WTC11 (cell line): ENCODE measurements at regions not wholly inside any gene's neighbourhood (a gene's known extent, or its start where the extent isn't known, plus 50 kb on each side); places are given as distances from the start of the nearest gene placed in this dataset.

ENCODE experiments used
- JUN ChIP-seq: sonication (generic); formaldehyde crosslinking; IDR thresholded peaks from 2 replicates; pipeline ENCODE4 v1.8.0; 2023; ENCODE audit warnings: mild to moderate bottlenecking, missing genetic modification reagents
- RORB ChIP-seq: fragments of 250-450 bp; sonication (Bioruptor Pico); IDR thresholded peaks from 2 replicates; pipeline ENCODE4 v1.9.0; 2021; ENCODE audit warnings: mild to moderate bottlenecking
- TEAD4 ChIP-seq: sonication (generic); formaldehyde crosslinking; IDR thresholded peaks from 2 replicates; pipeline ENCODE4 v1.8.0; 2022; ENCODE audit warnings: mild to moderate bottlenecking, missing genetic modification reagents
- TF ChIP-seq, protein P1 (sequence below): fragments of 200-600 bp; IDR thresholded peaks from 2 replicates; pipeline ENCODE4 v1.8.0; 2022; ENCODE audit warnings: antibody characterized with exemption
- TF ChIP-seq, protein P2 (sequence below): sonication (generic); formaldehyde crosslinking; IDR thresholded peaks from 2 replicates; pipeline ENCODE4 v1.8.0; 2022; ENCODE audit warnings: mild to moderate bottlenecking, missing genetic modification reagents
- TF ChIP-seq, protein P3 (sequence below): sonication (generic); formaldehyde crosslinking; IDR thresholded peaks from 2 replicates; pipeline ENCODE4 v1.8.0; 2022; ENCODE audit warnings: missing genetic modification reagents

- TF ChIP-seq JUN (no peak), TEAD4 (CRISPR knock-in tag) (no peak), RORB (CRISPR knock-in tag) (no peak)
- TF ChIP-seq, protein P1, sequence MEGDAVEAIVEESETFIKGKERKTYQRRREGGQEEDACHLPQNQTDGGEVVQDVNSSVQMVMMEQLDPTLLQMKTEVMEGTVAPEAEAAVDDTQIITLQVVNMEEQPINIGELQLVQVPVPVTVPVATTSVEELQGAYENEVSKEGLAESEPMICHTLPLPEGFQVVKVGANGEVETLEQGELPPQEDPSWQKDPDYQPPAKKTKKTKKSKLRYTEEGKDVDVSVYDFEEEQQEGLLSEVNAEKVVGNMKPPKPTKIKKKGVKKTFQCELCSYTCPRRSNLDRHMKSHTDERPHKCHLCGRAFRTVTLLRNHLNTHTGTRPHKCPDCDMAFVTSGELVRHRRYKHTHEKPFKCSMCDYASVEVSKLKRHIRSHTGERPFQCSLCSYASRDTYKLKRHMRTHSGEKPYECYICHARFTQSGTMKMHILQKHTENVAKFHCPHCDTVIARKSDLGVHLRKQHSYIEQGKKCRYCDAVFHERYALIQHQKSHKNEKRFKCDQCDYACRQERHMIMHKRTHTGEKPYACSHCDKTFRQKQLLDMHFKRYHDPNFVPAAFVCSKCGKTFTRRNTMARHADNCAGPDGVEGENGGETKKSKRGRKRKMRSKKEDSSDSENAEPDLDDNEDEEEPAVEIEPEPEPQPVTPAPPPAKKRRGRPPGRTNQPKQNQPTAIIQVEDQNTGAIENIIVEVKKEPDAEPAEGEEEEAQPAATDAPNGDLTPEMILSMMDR: no peak
- TF ChIP-seq, protein P2, sequence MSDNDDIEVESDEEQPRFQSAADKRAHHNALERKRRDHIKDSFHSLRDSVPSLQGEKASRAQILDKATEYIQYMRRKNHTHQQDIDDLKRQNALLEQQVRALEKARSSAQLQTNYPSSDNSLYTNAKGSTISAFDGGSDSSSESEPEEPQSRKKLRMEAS (CRISPR knock-in tag): no peak
- TF ChIP-seq, protein P3, sequence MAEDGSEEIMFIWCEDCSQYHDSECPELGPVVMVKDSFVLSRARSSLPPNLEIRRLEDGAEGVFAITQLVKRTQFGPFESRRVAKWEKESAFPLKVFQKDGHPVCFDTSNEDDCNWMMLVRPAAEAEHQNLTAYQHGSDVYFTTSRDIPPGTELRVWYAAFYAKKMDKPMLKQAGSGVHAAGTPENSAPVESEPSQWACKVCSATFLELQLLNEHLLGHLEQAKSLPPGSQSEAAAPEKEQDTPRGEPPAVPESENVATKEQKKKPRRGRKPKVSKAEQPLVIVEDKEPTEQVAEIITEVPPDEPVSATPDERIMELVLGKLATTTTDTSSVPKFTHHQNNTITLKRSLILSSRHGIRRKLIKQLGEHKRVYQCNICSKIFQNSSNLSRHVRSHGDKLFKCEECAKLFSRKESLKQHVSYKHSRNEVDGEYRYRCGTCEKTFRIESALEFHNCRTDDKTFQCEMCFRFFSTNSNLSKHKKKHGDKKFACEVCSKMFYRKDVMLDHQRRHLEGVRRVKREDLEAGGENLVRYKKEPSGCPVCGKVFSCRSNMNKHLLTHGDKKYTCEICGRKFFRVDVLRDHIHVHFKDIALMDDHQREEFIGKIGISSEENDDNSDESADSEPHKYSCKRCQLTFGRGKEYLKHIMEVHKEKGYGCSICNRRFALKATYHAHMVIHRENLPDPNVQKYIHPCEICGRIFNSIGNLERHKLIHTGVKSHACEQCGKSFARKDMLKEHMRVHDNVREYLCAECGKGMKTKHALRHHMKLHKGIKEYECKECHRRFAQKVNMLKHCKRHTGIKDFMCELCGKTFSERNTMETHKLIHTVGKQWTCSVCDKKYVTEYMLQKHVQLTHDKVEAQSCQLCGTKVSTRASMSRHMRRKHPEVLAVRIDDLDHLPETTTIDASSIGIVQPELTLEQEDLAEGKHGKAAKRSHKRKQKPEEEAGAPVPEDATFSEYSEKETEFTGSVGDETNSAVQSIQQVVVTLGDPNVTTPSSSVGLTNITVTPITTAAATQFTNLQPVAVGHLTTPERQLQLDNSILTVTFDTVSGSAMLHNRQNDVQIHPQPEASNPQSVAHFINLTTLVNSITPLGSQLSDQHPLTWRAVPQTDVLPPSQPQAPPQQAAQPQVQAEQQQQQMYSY (CRISPR knock-in tag): no peak
These were observed 673.0 kb upstream of the ZNF804A start for GRCh38 chr2:183925281-183925680.
